Upper lobe of left lung (tissue), 4 donors: ENCODE measurements at regions not wholly inside any gene's neighbourhood (a gene's known extent, or its start where the extent isn't known, plus 50 kb on each side); places are given as distances from the start of the nearest gene placed in this dataset.

Experiments used
- EP300 ChIP-seq, 4 donors: sonication (generic); formaldehyde crosslinking; IDR thresholded peaks; one replicate each; pipeline ENCODE4 v1.5.1; 2017; ENCODE audit warnings: antibody characterized with exemption in 4 of 4, control low read depth in 2 of 4
- POLR2A ChIP-seq, 4 donors: fragments of 450-650 bp; IDR thresholded peaks; one replicate each; pipeline ENCODE4 v1.5.1; 2016 to 2017; ENCODE audit warnings: antibody characterized with exemption in 4 of 4, mild to moderate bottlenecking in 2 of 4
- POLR2AphosphoS5 ChIP-seq, 2 donors: sonication (generic); formaldehyde crosslinking; IDR thresholded peaks; one replicate each; pipeline ENCODE4 v1.5.1; 2017; ENCODE audit warnings: antibody characterized with exemption in 2 of 2
- TF ChIP-seq, protein P1 (sequence below), 6 experiments: fragments of 450-650 bp in 4 of 6; fragments of 200-600 bp in 2 of 6; sonication (generic) in 2 of 6; IDR thresholded peaks; one replicate each; pipeline ENCODE4 v1.5.1; 2016 to 2019; ENCODE audit warnings: antibody characterized with exemption in 6 of 6

DNA sequence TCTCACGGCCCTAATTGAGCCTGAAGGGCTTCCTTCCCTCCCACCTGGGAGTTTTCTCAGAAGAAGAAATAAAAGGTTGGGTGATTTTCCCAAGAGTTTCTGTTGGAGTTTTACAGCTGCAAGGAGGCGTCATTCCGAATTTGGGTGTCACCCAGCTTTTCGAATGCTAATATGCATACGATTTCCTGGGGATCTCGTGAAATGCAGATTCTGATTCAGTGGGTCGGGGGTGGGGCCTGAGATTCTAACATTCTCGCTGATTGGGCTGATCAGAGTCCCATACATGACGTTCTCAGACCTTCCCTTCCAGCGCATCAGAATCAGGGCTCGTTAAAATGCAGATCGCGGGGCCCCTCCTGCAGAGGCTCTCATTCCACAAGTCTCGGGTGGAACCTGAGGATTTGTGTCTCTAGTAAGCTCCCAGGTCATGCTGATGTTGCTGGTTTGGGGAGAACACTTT, 125.8 kb upstream of the STX18 start:
- TF ChIP-seq, protein P1, sequence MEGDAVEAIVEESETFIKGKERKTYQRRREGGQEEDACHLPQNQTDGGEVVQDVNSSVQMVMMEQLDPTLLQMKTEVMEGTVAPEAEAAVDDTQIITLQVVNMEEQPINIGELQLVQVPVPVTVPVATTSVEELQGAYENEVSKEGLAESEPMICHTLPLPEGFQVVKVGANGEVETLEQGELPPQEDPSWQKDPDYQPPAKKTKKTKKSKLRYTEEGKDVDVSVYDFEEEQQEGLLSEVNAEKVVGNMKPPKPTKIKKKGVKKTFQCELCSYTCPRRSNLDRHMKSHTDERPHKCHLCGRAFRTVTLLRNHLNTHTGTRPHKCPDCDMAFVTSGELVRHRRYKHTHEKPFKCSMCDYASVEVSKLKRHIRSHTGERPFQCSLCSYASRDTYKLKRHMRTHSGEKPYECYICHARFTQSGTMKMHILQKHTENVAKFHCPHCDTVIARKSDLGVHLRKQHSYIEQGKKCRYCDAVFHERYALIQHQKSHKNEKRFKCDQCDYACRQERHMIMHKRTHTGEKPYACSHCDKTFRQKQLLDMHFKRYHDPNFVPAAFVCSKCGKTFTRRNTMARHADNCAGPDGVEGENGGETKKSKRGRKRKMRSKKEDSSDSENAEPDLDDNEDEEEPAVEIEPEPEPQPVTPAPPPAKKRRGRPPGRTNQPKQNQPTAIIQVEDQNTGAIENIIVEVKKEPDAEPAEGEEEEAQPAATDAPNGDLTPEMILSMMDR (IDR thresholded peaks at IDR 0.05): no peak
- TF ChIP-seq POLR2A (IDR thresholded peaks at IDR 0.05) (no peak), POLR2AphosphoS5 (IDR thresholded peaks at IDR 0.05) (no peak), EP300 (IDR thresholded peaks at IDR 0.05) (no peak)
